HG03575 (cell line): ENCODE measurements at regions not wholly inside any gene's neighbourhood (a gene's known extent, or its start where the extent isn't known, plus 50 kb on each side); places are given as distances from the start of the nearest gene placed in this dataset.

Experiments used
- ATAC-seq: cut with Tn5 transposase; IDR thresholded peaks from one replicate; pipeline ENCODE4 v1.9.1; 2021; ENCODE audit not compliant: unreplicated experiment, insufficient number of reproducible peaks, low FRiP score; ENCODE audit errors: extremely low read depth

- no peak for ATAC-seq
These were observed 1637.7 kb upstream of the LRRTM1 start for GRCh38 chr2:81942136-81942680.

- ATAC-seq, result no peak
These were observed 1635.9 kb upstream of the LRRTM1 start for GRCh38 chr2:81940266-81940955.

- no peak for ATAC-seq
These were observed 1633.4 kb upstream of the LRRTM1 start for GRCh38 chr2:81937944-81938343.

- ATAC-seq, result no peak
These were observed 1599.0 kb upstream of the LRRTM1 start for GRCh38 chr2:81903534-81903933.

GRCh38 chr2:81901017-81901416 lies 1596.5 kb upstream of the LRRTM1 start:
- ATAC-seq, result no peak

- no peak for ATAC-seq
These were observed 1591.2 kb upstream of the LRRTM1 start for GRCh38 chr2:81895620-81896250.

GRCh38 chr2:81894451-81894990 lies 1590.0 kb upstream of the LRRTM1 start:
- ATAC-seq, result no peak

- ATAC-seq, result no peak
These were observed 1572.1 kb upstream of the LRRTM1 start for GRCh38 chr2:81876624-81877023.

GRCh38 chr2:81872006-81872405 lies 1567.5 kb upstream of the LRRTM1 start:
- no peak for ATAC-seq

GRCh38 chr2:81870119-81870518 lies 1565.6 kb upstream of the LRRTM1 start:
- no peak for ATAC-seq

- ATAC-seq, result no peak
These were observed 1554.4 kb upstream of the LRRTM1 start for GRCh38 chr2:81858998-81859397.

- ATAC-seq, result no peak
These were observed 1548.8 kb upstream of the LRRTM1 start for GRCh38 chr2:81853341-81853740.

- no peak for ATAC-seq
These were observed 1548.1 kb upstream of the LRRTM1 start for GRCh38 chr2:81852651-81853050.

GRCh38 chr2:81839780-81840179 lies 1535.2 kb upstream of the LRRTM1 start:
- ATAC-seq, result no peak

- no peak for ATAC-seq
These were observed 1530.9 kb upstream of the LRRTM1 start for GRCh38 chr2:81835321-81836000.

- no peak for ATAC-seq
These were observed 1482.3 kb upstream of the LRRTM1 start for GRCh38 chr2:81786811-81787210.

GRCh38 chr2:81767187-81767912 lies 1462.8 kb upstream of the LRRTM1 start:
- ATAC-seq, result no peak

- no peak for ATAC-seq
These were observed 1443.0 kb upstream of the LRRTM1 start for GRCh38 chr2:81747481-81748070.

- ATAC-seq, result no peak
These were observed 1435.4 kb upstream of the LRRTM1 start for GRCh38 chr2:81739966-81740365.
